22Rv1 (cell line): ENCODE measurements at regions not wholly inside any gene's neighbourhood (a gene's known extent, or its start where the extent isn't known, plus 50 kb on each side); places are given as distances from the start of the nearest gene placed in this dataset.

Source experiments
- CTCF ChIP-seq: fragments of 450-650 bp; IDR thresholded peaks from 2 replicates; pipeline ENCODE4 v1.5.1; 2017; ENCODE audit warnings: mild to moderate bottlenecking
- ZFX ChIP-seq: fragments of 450-650 bp; IDR thresholded peaks from 2 replicates; pipeline ENCODE4 v1.6.1; 2017; ENCODE audit warnings: antibody characterized with exemption, borderline replicate concordance

GRCh38 chr11:38867338-38867737 is 2269.3 kb upstream of the RAG2 start:
- no peak for TF ChIP-seq CTCF
- TF ChIP-seq ZFX = no peak
